KOPT-K1 (cell line): ENCODE measurements at regions not wholly inside any gene's neighbourhood (a gene's known extent, or its start where the extent isn't known, plus 50 kb on each side); places are given as distances from the start of the nearest gene placed in this dataset.
"Not testable (repeated sequence)": the region's sequence is repeated elsewhere in the genome, so short reads cannot be mapped to it uniquely, and the experiment has no call there.

Source experiments
- H3K27ac ChIP-seq: fragments of 200-600 bp; sonication (generic); 2 replicates; pipeline ENCODE4 v1.5.1; 2016; ENCODE audit warnings: antibody characterized with exemption, mild to moderate bottlenecking, low read depth, low read length; ENCODE audit not compliant: poor library complexity, severe bottlenecking
- H3K36me3 ChIP-seq: fragments of 200-600 bp; sonication (generic); 2 replicates; pipeline ENCODE4 v1.5.1; 2017; ENCODE audit warnings: antibody characterized with exemption, mild to moderate bottlenecking, low read length, moderate library complexity; ENCODE audit not compliant: insufficient read depth
- H3K9me3 ChIP-seq: fragments of 200-600 bp; sonication (generic); 2 replicates; pipeline ENCODE4 v1.5.1; 2017; ENCODE audit warnings: antibody characterized with exemption, low read length, mild to moderate bottlenecking; ENCODE audit not compliant: insufficient read depth, poor library complexity, severe bottlenecking

DNA sequence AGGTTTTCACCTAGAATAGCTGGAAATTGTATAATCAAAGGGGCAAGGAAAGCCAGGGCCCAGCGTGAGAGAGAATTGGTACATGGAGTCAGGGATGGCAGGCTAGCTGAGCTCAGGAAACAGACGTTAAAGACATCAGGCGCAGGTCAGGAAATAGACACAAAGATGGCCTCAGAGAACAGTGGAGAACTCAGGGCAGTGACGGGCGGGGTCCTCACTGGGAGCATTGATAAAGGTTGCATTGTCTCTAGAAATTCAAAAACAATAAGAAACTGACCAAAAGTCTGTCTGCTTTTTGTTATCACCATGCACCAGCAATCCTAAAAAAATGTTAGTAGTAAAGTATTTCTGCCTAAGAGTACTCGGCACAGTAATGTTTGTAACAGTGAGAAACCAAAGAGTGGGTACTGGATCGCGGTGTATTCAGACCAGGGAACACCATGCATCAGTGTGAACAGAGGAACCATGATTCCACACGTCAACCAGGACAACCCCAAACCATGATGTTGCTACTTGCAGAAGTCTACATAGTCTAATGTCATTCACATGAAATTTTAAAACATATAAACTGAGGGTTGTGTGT is 81.9 kb upstream of the AUTS2 start:
- no peaks in the 10 kb centered on the region for H3K36me3 ChIP-seq
- no peaks in the 10 kb centered on the region for H3K9me3 ChIP-seq
- H3K27ac ChIP-seq = no peak overlapping the region

DNA sequence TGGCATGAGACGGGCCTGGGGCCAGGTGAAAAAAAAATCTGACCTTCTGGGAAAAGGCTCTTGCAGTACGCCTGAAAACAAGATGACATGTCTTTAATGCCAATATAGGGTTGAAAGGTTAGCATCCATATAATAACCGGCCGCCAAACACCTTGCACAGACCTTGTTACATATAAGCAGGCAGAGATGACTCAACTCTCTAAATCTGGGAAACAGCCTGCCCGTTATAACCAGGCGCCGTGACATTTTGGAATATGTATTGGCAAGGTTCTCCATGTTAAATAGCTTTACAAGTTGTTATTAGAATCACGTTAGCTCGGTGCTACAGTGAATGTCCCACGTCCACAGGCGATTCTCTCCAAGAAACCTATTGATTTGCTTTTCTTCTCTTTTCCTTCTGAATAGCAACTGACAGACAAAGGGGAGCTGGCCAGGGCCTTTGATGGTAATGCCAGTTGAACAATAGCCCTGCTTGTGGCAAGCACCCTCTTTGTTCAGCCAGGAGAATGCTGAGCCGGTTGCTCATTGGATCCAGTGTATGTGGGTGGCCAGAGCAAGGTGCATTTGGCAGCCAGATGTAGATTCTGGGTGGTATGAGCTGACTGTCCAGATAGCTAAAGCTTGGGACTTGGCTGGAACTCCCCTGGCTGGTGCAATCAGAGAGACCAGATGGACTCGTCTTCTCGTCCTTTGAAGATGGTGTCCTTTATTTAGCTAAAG is 80.1 kb upstream of the AUTS2 start:
- Histone ChIP-seq H3K27ac (no peak overlapping the region), H3K9me3 (no peaks in the 10 kb centered on the region), H3K36me3 (no peaks in the 10 kb centered on the region)

DNA sequence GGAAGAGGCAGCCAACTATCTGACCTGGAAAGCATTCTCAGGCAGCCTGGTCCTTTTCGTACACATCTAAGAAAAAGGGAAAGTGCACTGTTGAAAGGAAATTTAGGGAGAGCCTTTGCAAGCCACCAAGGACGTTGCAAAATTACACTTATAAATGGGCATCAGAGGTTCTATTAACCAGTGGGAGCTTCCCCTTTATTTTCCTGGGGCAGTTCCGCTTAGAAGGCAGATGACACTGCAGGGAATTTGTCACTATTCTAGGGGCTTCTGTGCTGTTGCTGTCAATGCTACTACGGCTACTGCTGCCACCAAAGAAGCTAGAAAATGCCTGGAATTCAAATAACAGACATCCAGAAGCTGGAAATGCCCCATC is 79.6 kb upstream of the AUTS2 start:
- no peaks in the 10 kb centered on the region for H3K9me3 ChIP-seq
- H3K36me3 ChIP-seq = no peaks in the 10 kb centered on the region
- H3K27ac ChIP-seq = no peak overlapping the region

DNA sequence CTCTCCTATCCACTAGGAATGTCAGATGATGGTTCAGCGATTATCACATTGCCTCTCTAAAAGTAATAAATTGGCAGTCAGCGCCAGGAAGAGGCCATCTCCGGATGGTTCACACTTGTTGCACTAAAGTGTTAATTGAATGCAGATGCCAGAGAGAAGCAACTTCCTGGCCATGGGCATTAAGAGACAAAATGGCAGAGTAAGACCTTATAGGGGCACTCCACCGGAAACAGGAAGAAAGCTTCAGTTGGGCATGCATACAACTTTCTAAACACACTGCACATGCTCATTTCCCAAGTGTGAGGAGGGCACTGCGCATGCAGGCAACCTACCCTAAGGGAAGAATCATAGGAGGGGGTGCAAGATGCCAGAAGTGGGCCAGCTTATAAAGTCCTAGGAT is 71.7 kb upstream of the AUTS2 start:
- Histone ChIP-seq H3K27ac (no peak overlapping the region), H3K9me3 (no peaks in the 10 kb centered on the region), H3K36me3 (no peaks in the 10 kb centered on the region)

DNA sequence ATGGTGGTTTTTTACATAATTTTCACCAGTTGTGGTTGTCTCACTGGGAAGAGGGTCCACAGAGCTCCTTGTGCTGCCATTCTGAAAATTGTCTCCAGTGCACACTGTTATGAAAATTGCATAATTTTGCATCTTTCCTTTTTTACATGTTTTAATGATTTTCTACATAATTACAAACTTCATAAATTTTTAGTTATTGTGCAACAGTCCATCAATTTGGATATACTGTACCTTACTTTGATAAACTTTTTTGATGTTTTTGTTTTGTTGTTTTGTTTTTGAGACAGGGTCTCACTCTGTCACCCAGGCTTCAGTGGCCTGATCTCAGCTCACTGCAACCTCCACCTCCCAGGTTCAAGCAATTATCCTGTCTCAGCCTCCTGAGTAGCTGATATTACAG is 70.6 kb upstream of the AUTS2 start:
- Histone ChIP-seq H3K27ac (no peak overlapping the region), H3K36me3 (no peaks in the 10 kb centered on the region), H3K9me3 (no peaks in the 10 kb centered on the region)

DNA sequence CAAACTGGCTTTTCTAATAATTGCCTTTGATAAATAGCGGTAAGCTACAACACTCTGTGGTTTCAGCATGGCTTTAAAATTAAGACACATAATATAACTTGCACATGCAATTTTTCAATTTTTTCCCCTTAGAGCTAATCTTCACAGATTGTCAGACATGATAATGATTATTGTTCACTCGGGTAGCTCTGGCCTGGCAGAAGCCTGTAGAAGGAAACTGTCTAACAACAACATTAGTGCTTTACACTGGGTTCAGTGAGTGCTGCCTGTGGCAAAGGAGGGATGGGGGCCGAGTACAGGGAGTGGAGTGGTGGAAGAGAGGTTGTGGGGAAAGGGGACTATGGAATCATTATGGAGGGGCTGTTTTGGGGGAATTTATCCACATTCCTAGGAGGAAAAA is 67.2 kb upstream of the AUTS2 start:
- no peaks in the 10 kb centered on the region for H3K9me3 ChIP-seq
- no peak overlapping the region for H3K27ac ChIP-seq
- no peaks in the 10 kb centered on the region for H3K36me3 ChIP-seq

DNA sequence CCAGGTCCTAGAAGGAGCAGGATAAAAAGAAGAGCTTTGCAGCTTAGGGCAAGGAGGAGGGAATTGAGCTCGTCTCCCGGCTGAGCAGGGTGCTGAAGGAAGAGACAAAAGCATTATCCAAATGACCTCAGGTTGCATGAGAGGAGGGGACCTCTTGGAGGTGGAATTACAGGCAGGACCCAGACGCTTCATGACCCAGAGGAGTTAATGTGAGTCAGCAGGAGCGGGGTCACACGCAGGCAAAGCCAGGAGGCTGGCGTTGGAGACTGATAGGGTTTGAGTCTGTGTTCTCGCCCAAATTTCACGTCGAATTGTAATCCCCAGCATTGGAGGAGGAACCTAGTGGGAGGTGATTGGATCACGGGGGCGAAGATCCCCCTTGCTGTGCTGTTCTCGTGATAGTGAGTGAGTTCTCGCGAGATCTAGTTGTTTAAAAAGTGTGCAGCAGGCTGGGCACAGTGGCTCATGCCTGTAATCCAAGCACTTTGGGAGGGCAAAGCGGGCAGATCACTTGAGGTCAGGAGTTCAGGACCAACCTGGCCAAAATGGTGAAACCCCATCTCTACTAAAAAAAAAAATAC is 63.7 kb upstream of the AUTS2 start:
- Histone ChIP-seq H3K36me3 (no peaks in the 10 kb centered on the region), H3K27ac (no peak overlapping the region), H3K9me3 (no peaks in the 10 kb centered on the region)

DNA sequence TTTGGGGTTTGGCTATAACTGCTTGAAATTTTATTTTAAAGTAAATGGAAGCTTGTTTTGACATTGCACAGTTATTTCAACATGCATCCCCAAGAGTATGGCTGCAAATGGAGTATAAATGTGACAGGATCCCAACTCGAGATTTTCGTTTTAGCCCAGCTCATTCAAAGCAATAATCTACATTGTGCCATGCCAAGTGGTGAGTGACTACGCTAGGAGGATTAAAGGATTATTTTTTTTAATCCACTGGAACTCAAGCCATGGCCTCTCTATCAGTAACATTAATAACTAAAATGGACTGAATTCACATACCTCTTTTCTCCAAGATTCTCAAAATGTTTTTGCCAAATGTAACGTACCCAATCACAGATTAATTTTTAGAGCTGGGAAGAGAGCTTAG is 60.6 kb upstream of the AUTS2 start:
- no peak overlapping the region for H3K27ac ChIP-seq
- H3K36me3 ChIP-seq = no peaks in the 10 kb centered on the region
- H3K9me3 ChIP-seq = no peaks in the 10 kb centered on the region

DNA sequence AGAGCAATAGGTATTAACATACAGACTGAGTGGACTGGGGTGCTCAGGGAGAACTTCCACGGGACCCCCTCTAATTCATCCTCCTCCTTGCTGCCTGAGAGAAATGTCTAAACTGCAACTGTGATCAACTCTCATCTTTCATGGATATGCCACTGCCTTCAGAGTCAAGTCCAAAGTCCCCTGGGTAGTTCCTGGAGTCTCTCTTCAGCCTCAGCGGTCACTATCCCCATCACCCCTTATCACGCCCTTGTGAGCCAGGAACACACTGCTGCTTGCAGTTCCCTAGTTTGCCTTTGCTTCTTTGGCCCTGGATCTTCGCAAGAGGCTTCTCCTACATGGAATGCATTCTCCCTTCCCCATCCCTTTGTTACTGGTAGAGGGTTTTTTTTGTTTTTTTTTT is 58.7 kb upstream of the AUTS2 start:
- no peak overlapping the region for H3K27ac ChIP-seq
- no peaks in the 10 kb centered on the region for H3K9me3 ChIP-seq
- H3K36me3 ChIP-seq = no peaks in the 10 kb centered on the region

DNA sequence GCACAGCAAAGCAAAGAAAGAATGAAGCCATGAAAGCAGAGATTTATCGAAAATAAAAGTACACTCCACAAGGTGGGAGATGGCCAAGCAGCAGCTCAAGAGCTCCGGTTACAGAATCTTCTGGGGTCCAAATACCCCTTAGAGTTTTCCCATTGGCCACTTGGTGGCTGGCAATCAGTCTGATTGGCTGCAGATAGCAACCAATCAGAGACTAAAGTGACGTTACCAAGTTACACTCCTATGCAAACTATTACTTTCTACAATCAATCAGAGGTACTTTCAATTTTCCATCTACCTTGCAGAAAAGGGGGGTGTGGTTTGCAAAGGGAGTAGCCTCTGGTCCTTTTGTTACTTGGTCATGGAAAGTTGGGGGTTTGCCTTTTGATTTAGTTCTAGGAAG is 58.0 kb upstream of the AUTS2 start:
- H3K36me3 ChIP-seq = no peaks in the 10 kb centered on the region
- H3K9me3 ChIP-seq = no peaks in the 10 kb centered on the region
- H3K27ac ChIP-seq = no peak overlapping the region

DNA sequence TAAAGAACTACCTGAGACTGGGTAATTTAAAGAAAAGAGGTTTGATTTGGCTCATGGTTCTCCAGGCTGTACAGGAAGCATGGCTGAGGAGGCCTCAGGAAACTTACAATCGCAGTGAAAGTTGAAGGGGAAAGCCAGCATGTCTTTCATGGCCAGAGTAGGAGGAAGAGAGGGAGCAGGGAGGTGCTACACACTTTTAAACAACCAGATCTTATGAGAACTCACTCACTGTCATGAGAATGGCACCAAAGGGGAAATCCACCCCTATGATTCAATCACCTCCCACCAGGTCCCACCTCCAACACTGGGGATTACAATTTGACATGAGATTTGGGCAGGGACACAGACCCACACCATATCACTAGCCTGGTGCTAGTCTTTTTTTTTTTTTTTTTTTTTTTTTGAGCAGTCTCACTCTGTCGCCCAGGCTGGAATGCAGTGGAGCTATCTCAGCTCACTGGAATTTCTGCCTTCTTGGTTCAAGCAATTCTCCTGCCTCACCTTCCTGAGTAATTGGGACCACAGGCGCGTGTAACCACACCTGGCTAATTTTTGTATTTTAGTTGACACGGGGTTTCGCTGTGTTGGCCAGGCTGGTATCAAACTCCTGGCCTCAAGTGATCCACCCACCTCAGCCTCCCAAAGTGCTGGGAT is 56.4 kb upstream of the AUTS2 start:
- H3K9me3 ChIP-seq, H3K36me3 ChIP-seq, H3K27ac ChIP-seq: not testable (repeated sequence)

DNA sequence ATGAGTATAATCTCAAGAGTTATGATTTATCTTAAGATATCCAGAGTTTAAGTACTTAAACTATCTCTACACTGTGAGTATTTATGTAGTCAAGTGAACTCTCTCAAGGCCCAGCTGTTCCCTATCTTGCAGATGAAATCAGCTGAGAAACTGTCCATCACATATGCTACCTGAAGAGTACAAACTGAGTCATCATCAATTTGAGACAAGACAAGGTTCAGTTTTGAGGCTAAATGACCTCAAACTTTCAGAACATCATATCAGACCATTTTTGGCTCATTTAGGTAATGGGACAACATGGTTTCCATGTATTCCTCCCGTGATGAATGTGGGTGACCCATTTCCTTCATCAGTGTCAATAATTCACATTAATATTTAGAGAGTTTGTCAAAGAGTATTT is 53.1 kb upstream of the AUTS2 start:
- H3K36me3 ChIP-seq = no peaks in the 10 kb centered on the region
- no peak overlapping the region for H3K27ac ChIP-seq
- H3K9me3 ChIP-seq = no peaks in the 10 kb centered on the region
